ENCODE measurements at regions not wholly inside any gene's neighbourhood (a gene's known extent, or its start where the extent isn't known, plus 50 kb on each side); places are given as distances from the start of the nearest gene placed in this dataset.
A peak's percentile ranks its signal among the peaks of the same experiment; 100 is the strongest.

GRCh38 chr19:30671367-30671619, 299.1 kb downstream of the ZNF536 start:
- no peak for DNase-seq

GRCh38 chr19:30670562-30671366, 298.6 kb downstream of the ZNF536 start:
- no peak for DNase-seq

- no peak for DNase-seq
Observed at GRCh38 chr19:30670011-30670329, 297.8 kb downstream of the ZNF536 start.

- DNase-seq, result peak; percentile 69
Observed at GRCh38 chr19:30669329-30670010, 297.3 kb downstream of the ZNF536 start.

GRCh38 chr19:30668521-30669155, 296.5 kb downstream of the ZNF536 start:
- DNase-seq, result no peak

GRCh38 chr19:30667746-30668145, 295.6 kb downstream of the ZNF536 start:
- DNase-seq, result no peak

- DNase-seq, result no peak
Observed at GRCh38 chr19:30667227-30667626, 295.0 kb downstream of the ZNF536 start.

- peak; percentile 61 for DNase-seq
Observed at GRCh38 chr19:30666301-30666803, 294.2 kb downstream of the ZNF536 start.

- DNase-seq, result no peak
Observed at GRCh38 chr19:30665449-30665848, 293.3 kb downstream of the ZNF536 start.

- no peak for DNase-seq
Observed at GRCh38 chr19:30663611-30664174, 291.5 kb downstream of the ZNF536 start.

- no peak for DNase-seq
Observed at GRCh38 chr19:30662211-30662861, 290.2 kb downstream of the ZNF536 start.

GRCh38 chr19:30659638-30660037, 287.5 kb downstream of the ZNF536 start:
- DNase-seq, result no peak

- no peak for DNase-seq
Observed at GRCh38 chr19:30656520-30657100, 284.4 kb downstream of the ZNF536 start.

GRCh38 chr19:30653646-30654386, 281.6 kb downstream of the ZNF536 start:
- no peak for DNase-seq

GRCh38 chr19:30652751-30653150, 280.6 kb downstream of the ZNF536 start:
- no peak for DNase-seq

- no peak for DNase-seq
Observed at GRCh38 chr19:30651691-30652090, 279.5 kb downstream of the ZNF536 start.

- no peak for DNase-seq
Observed at GRCh38 chr19:30651066-30651465, 278.9 kb downstream of the ZNF536 start.

- peak; percentile 52 for DNase-seq
Observed at GRCh38 chr19:30649934-30650614, 277.9 kb downstream of the ZNF536 start.

GRCh38 chr19:30648866-30649862, 277.0 kb downstream of the ZNF536 start:
- no peak for DNase-seq

All from stimulated activated CD4-positive, alpha-beta T cell treated with anti-CD3 and anti-CD28 coated beads, Interleukin-15, amount 100 ng/mL, for 24 hours (primary cell).